DND-41 (cell line): ENCODE measurements at regions not wholly inside any gene's neighbourhood (a gene's known extent, or its start where the extent isn't known, plus 50 kb on each side); places are given as distances from the start of the nearest gene placed in this dataset.

Experiments used
- EZH2 ChIP-seq: IDR thresholded peaks from 3 replicates; pipeline ENCODE4 v1.6.1; 2012; ENCODE audit warnings: borderline replicate concordance, low read depth, mild to moderate bottlenecking, moderate library complexity, low read length, inconsistent platforms; ENCODE audit not compliant: severe bottlenecking
- TF ChIP-seq, protein P1 (sequence below): IDR thresholded peaks from 2 replicates; pipeline ENCODE4 v1.5.1; 2012; ENCODE audit warnings: borderline replicate concordance, low read length, moderate library complexity, mild to moderate bottlenecking; ENCODE audit not compliant: poor library complexity, severe bottlenecking; ENCODE audit errors: extremely low read depth

DNA sequence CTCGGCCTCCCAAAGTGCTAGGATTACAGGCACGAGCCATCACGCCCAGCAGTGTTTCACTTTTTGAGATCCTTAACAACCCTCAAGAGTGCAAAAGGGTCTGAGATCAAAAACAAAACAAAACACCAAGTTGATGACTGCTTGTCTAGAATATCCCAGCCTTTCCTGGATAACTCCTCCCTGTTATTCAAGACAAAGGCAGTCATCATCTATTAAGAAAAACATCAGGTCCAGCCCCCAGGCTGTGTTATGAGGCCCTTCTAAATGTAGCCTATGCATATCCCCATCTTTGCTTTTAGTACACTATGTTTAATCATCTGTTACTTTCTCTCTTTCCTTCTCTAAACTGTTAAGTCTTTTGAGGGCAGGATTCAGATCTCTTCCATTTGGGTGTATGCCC lies 150.1 kb upstream of the FHIT start:
- TF ChIP-seq EZH2 = no peak
- TF ChIP-seq, protein P1, sequence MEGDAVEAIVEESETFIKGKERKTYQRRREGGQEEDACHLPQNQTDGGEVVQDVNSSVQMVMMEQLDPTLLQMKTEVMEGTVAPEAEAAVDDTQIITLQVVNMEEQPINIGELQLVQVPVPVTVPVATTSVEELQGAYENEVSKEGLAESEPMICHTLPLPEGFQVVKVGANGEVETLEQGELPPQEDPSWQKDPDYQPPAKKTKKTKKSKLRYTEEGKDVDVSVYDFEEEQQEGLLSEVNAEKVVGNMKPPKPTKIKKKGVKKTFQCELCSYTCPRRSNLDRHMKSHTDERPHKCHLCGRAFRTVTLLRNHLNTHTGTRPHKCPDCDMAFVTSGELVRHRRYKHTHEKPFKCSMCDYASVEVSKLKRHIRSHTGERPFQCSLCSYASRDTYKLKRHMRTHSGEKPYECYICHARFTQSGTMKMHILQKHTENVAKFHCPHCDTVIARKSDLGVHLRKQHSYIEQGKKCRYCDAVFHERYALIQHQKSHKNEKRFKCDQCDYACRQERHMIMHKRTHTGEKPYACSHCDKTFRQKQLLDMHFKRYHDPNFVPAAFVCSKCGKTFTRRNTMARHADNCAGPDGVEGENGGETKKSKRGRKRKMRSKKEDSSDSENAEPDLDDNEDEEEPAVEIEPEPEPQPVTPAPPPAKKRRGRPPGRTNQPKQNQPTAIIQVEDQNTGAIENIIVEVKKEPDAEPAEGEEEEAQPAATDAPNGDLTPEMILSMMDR = no peak
